ENCODE measurements at regions not wholly inside any gene's neighbourhood (a gene's known extent, or its start where the extent isn't known, plus 50 kb on each side); places are given as distances from the start of the nearest gene placed in this dataset.

- no peak for TF ChIP-seq EZH2 (IDR thresholded peaks at IDR 0.05; ENCODE audit: insufficient read depth, low read length)
- TF ChIP-seq CTCF (IDR thresholded peaks at IDR 0.05; ENCODE audit: insufficient read depth, low read depth, low read length) = no peak
- Mint-ChIP-seq H3K36me3 (ENCODE audit: low read depth, unreplicated experiment) (no peaks in the 10 kb centered on the region), H3K27ac (ENCODE audit: unreplicated experiment) (no peak overlapping the region), H3K9me3 (ENCODE audit: unreplicated experiment) (no peaks in the 10 kb centered on the region), H3K4me3 (ENCODE audit: unreplicated experiment) (no peak overlapping the region), H3K27me3 (ENCODE audit: low read depth, unreplicated experiment) (no peaks in the 10 kb centered on the region), H3K4me1 (ENCODE audit: low read depth, unreplicated experiment) (peaks cover 2% of the 10 kb centered on the region)
- H3K4me1 ChIP-seq (ENCODE audit: insufficient read depth, low read length) = no peaks in the 10 kb centered on the region
- H2AFZ ChIP-seq (ENCODE audit: low read depth, low read length) = no peak overlapping the region
- no peak for DNase-seq (ENCODE audit: low read depth)
- no peaks in the 10 kb centered on the region for H3K79me2 ChIP-seq (ENCODE audit: insufficient read depth, low read length)
- H3K9ac ChIP-seq (ENCODE audit: low read length) = no peak overlapping the region
- H3K27me3 ChIP-seq (ENCODE audit: insufficient read depth, low read length) = no peaks in the 10 kb centered on the region
- no peak overlapping the region for H3K4me2 ChIP-seq (ENCODE audit: low read length)
- H3K4me3 ChIP-seq (ENCODE audit: insufficient read depth, low read depth, low read length) = no peak overlapping the region
- no peaks in the 10 kb centered on the region for H3K36me3 ChIP-seq (ENCODE audit: insufficient read depth, low read length)
- no peak for FAIRE-seq
- H3K9me3 ChIP-seq (ENCODE audit: insufficient read depth, low read depth, low read length) = no peaks in the 10 kb centered on the region
- H4K20me1 ChIP-seq (ENCODE audit: insufficient read depth, low read length) = no peaks in the 10 kb centered on the region
- H3K27ac ChIP-seq (ENCODE audit: low read depth, low read length) = no peak overlapping the region
Measured at GRCh38 chr10:8752146-8752843, 697.8 kb downstream of the GATA3 start.

- no peaks in the 10 kb centered on the region for H3K36me3 ChIP-seq (ENCODE audit: insufficient read depth, low read length)
- FAIRE-seq = no peak
- Mint-ChIP-seq H3K27me3 (ENCODE audit: low read depth, unreplicated experiment) (no peaks in the 10 kb centered on the region), H3K4me1 (ENCODE audit: low read depth, unreplicated experiment) (no peaks in the 10 kb centered on the region), H3K36me3 (ENCODE audit: low read depth, unreplicated experiment) (no peaks in the 10 kb centered on the region), H3K4me3 (ENCODE audit: unreplicated experiment) (no peak overlapping the region), H3K9me3 (ENCODE audit: unreplicated experiment) (no peaks in the 10 kb centered on the region), H3K27ac (ENCODE audit: unreplicated experiment) (no peak overlapping the region)
- H3K27ac ChIP-seq (ENCODE audit: low read depth, low read length) = no peak overlapping the region
- TF ChIP-seq CTCF (IDR thresholded peaks at IDR 0.05; ENCODE audit: insufficient read depth, low read depth, low read length) = no peak
- TF ChIP-seq EZH2 (IDR thresholded peaks at IDR 0.05; ENCODE audit: insufficient read depth, low read length) = no peak
- H3K9ac ChIP-seq (ENCODE audit: low read length) = no peak overlapping the region
- no peak overlapping the region for H3K4me2 ChIP-seq (ENCODE audit: low read length)
- no peaks in the 10 kb centered on the region for H4K20me1 ChIP-seq (ENCODE audit: insufficient read depth, low read length)
- no peaks in the 10 kb centered on the region for H3K9me3 ChIP-seq (ENCODE audit: insufficient read depth, low read depth, low read length)
- DNase-seq (ENCODE audit: low read depth) = peak; percentile 36
- no peak overlapping the region for H2AFZ ChIP-seq (ENCODE audit: low read depth, low read length)
- no peaks in the 10 kb centered on the region for H3K79me2 ChIP-seq (ENCODE audit: insufficient read depth, low read length)
- no peak overlapping the region for H3K4me3 ChIP-seq (ENCODE audit: insufficient read depth, low read depth, low read length)
- no peaks in the 10 kb centered on the region for H3K4me1 ChIP-seq (ENCODE audit: insufficient read depth, low read length)
- H3K27me3 ChIP-seq (ENCODE audit: insufficient read depth, low read length) = no peaks in the 10 kb centered on the region
Measured at GRCh38 chr10:8758029-8758428, 703.5 kb downstream of the GATA3 start.

GRCh38 chr10:8766899-8767298 lies 712.4 kb downstream of the GATA3 start:
- H3K9ac ChIP-seq (ENCODE audit: low read length) = no peak overlapping the region
- H3K9me3 ChIP-seq (ENCODE audit: insufficient read depth, low read depth, low read length) = no peaks in the 10 kb centered on the region
- no peaks in the 10 kb centered on the region for H3K4me1 Mint-ChIP-seq (ENCODE audit: low read depth, unreplicated experiment)
- H3K9me3 Mint-ChIP-seq (ENCODE audit: unreplicated experiment) = peaks cover 2% of the 10 kb centered on the region
- H3K79me2 ChIP-seq (ENCODE audit: insufficient read depth, low read length) = no peaks in the 10 kb centered on the region
- FAIRE-seq (no peak), DNase-seq (ENCODE audit: low read depth) (no peak)
- H3K27ac ChIP-seq (ENCODE audit: low read depth, low read length) = no peak overlapping the region
- no peak for TF ChIP-seq CTCF (IDR thresholded peaks at IDR 0.05; ENCODE audit: insufficient read depth, low read depth, low read length)
- TF ChIP-seq EZH2 (IDR thresholded peaks at IDR 0.05; ENCODE audit: insufficient read depth, low read length) = no peak
- H3K36me3 ChIP-seq (ENCODE audit: insufficient read depth, low read length) = no peaks in the 10 kb centered on the region
- H3K27ac Mint-ChIP-seq (ENCODE audit: unreplicated experiment) = no peak overlapping the region
- H2AFZ ChIP-seq (ENCODE audit: low read depth, low read length) = no peak overlapping the region
- no peak overlapping the region for H3K4me2 ChIP-seq (ENCODE audit: low read length)
- H3K27me3 ChIP-seq (ENCODE audit: insufficient read depth, low read length) = no peaks in the 10 kb centered on the region
- H3K4me3 ChIP-seq (ENCODE audit: insufficient read depth, low read depth, low read length) = no peak overlapping the region
- H3K4me3 Mint-ChIP-seq (ENCODE audit: unreplicated experiment) = no peak overlapping the region
- H4K20me1 ChIP-seq (ENCODE audit: insufficient read depth, low read length) = no peaks in the 10 kb centered on the region
- H3K27me3 Mint-ChIP-seq (ENCODE audit: low read depth, unreplicated experiment) = no peaks in the 10 kb centered on the region
- H3K4me1 ChIP-seq (ENCODE audit: insufficient read depth, low read length) = no peaks in the 10 kb centered on the region
- H3K36me3 Mint-ChIP-seq (ENCODE audit: low read depth, unreplicated experiment) = no peaks in the 10 kb centered on the region
